ENCODE measurements at regions not wholly inside any gene's neighbourhood (a gene's known extent, or its start where the extent isn't known, plus 50 kb on each side); places are given as distances from the start of the nearest gene placed in this dataset.

- ATAC-seq: no peak
- in situ Hi-C loops (cut with MboI; ENCODE audit: low sequenced_read_pairs in 4 of 4): no loop called here
Observed at GRCh38 chrX:73903941-73904340, 51.4 kb upstream of the XIST start.

More at GRCh38 chrX:73903941-73904340, 51.4 kb upstream of the XIST start:
- Histone ChIP-seq H3K9me3 (peaks cover 0 to 7% (median 0%) of the 10 kb centered on the region in 3 donors), H3K4me1 (no peaks in the 10 kb centered on the region), H3K27me3 (no peaks in the 10 kb centered on the region), H3K27ac (no peak overlapping the region), H3K4me3 (no peak overlapping the region), H3K36me3 (no peaks in the 10 kb centered on the region)
- intact Hi-C loops (cut with DNase I; ENCODE audit: low total_unique reads): no loop called here
- TF ChIP-seq CTCF (IDR thresholded peaks at IDR 0.05 in 4 of 5, conservative IDR thresholded peaks at IDR 0.05 in 1 of 5) (no peak), POLR2A (IDR thresholded peaks at IDR 0.05) (no peak)
- DNase-seq: no peak

MicroRNAs in the stretch of these regions (microRNA counts, 767-probe panel; counts per million panel counts)
- microRNA hsa-miR-374b-5p: 6,174 to 7,145 counts per million in 2 donors
- 356 to 448 counts per million in 2 donors for microRNA hsa-miR-374c-5p
- 356 to 448 counts per million in 2 donors for microRNA hsa-miR-421

Small RNAs in the stretch of these regions (microRNA-seq; reads per million reads assigned to microRNA genes)
- gene MIR374B (ENCODE audit: borderline replicate concordance in 2 of 2) (0 reads per million in 2 donors), gene MIR374C (ENCODE audit: borderline replicate concordance in 2 of 2) (0 reads per million in 2 donors), gene MIR421 (ENCODE audit: borderline replicate concordance in 2 of 2) (193 to 215 reads per million in 2 donors)
